ENCODE measurements at regions not wholly inside any gene's neighbourhood (a gene's known extent, or its start where the extent isn't known, plus 50 kb on each side); places are given as distances from the start of the nearest gene placed in this dataset.

DNA sequence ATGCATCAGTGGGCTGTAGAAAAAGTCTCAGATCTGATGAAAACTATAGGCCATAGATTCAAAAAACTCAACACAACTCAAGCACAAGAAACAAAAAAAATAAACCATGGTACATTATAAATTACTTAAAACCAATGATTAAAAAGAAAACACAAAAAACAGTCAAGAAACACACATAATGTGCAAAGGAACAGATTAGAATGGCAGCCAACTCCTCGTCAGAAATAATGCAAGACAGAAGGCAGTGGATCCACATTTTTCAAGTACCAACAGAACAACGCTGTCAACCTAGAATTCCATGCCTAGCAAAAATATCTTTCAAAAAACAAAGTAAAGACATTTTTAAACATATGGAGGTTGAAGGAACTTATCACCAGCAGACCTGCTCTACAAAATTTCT is 69.7 kb downstream of the PSMB1 start:
- DNase-seq (ENCODE audit: low spot score) = no peak

- no peak for DNase-seq (ENCODE audit: low spot score)
Measured at GRCh38 chr6:170480050-170480692, 72.9 kb downstream of the PSMB1 start.

DNA sequence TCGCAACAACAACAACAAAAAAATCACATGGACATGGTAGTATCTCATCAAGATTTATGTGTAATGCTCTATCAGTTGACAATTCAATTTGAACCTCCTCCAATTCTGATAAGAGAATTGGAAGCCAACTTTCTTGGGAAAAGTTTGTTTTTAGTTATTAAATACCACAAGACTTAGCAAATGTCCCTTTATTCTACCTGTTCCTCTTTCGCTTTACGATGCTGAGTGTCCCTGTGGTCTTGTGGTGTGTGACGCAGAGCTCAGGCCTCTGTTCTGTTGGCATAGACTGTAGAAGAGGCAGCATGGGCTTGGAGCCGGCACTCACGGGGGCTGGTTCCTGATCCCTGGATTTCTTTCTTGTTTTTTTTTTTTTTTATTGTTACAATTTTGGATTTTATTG is 76.7 kb downstream of the PSMB1 start:
- DNase-seq (ENCODE audit: low spot score) = no peak

DNA sequence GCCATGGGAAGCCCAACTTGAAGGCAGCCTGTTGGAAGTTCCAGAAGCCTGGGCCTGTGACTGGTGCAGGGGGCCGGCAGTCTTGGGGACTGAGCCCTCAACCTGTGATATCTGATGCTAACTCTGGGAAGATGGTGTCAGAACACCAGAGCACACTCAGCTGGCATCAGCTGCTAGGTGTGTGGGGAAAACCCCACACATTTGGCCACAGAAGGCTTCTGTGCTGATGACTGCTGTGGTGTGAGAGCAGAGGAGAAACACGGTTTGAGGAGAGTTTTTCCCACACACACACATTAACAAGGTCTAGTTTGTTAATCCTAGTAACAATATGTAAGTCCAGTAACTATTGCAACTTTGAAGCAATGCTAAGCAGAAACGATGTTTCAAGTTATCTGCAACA is 78.0 kb downstream of the PSMB1 start:
- no peak for DNase-seq (ENCODE audit: low spot score)

DNA sequence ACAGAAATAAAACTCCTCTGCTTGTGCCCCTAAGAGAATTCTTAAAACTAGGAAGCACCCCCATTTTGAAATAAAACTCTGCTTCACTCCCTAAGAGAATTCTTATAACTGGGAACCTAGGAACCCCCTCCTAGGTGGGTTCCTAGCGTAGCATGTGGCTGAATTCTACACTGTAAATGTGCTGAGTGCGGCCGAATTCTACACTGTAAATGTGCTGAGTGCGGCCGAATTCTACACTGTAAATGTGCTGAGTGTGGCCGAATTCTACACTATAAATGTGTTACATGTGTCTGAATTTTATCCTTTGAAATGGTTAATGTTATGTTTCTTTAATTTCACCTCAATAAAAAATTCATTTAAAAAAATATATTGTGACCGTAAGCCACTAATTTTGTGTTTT is 79.3 kb downstream of the PSMB1 start:
- no peak for DNase-seq (ENCODE audit: low spot score)

DNA sequence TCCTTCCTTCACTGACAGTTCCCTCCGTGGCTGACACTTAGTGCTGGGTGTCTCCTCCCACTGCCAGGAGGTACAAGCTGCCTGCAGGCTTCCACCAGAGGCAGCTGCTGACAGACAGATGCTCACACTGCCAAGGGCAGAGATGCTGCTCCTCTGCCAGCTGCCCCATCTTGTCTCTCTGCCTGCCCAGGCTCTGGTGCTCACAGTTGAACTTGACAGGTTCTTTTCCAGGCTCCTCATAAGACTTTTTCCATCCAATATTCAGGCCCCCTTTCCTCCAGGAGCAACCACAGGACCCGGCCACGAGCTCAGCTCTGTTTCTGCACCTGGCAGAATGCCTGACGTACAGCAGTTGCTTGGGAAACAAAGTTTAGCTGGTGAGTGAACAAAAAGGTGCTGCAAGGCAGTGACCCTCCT is 79.8 kb downstream of the PSMB1 start:
- DNase-seq (ENCODE audit: low spot score) = peak; percentile 32

GRCh38 chr6:170471491-170471890 is 81.6 kb downstream of the PSMB1 start:
- DNase-seq (ENCODE audit: low spot score) = no peak

DNA sequence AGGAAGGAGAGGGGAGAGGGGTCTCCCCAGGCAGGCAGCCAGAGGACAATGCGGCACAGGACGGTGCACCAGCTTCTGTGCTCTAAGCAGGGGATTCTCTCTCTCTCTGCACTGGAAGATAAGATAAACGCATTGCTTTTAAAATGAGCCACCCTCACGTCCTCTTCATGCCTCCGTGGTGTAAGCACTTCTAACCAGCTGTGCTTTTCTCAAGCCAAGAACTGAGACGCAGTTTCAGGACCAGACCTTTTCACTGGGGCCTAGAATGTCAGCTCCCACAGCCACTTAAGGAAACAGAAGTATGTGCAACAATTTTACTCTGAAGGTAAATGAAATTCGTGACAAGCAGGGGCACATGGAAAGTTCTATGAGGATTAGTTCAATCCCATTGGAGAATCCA is 82.4 kb downstream of the PSMB1 start:
- no peak for DNase-seq (ENCODE audit: low spot score)

DNA sequence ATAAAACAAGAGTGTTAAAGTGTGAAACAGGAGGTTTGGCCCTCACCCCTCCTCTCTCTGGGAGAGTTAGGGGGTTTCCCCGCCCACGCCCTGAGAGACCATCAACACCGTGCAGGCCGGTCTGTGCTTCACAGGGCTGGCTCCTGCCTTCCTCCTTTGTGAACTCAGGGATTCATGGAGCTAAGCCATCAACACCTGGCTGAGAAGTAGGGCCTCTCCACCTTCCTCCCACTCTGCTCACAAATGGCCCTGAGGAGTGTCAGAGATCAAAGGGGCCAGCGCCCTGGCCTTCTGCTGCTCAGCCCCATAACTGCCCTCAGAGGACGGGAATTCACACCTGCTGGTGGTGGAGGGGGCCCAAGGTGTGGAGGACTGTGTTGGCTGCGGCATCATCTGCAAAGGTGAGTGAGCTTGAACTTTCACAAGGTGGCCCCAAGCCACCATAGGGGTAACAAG is 88.6 kb downstream of the PSMB1 start:
- DNase-seq (ENCODE audit: low spot score) = no peak

DNA sequence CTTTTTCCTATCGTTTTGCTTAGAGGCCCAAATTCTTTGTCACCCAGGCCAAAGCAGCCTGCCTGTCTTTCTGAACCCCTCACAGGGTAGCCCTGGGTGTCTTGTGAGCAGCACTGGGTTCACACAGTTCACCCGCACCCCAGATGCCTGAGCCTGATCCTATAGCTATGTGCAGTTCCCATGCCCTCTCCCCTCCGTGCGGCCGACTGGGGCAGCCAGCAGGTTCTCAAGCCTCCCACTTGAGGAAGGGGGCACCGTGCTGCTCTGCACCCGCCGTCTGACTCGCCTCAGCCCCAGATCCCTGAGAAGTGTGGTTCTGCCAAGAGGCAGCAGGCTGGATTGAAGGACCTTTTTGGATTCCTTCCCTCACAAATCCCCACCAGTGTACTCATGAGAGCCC is 89.0 kb downstream of the PSMB1 start:
- no peak for DNase-seq (ENCODE audit: low spot score)

- no peak for DNase-seq (ENCODE audit: low spot score)
Measured at GRCh38 chr6:170463101-170463721, 89.9 kb downstream of the PSMB1 start.

GRCh38 chr6:170462366-170463020 is 90.6 kb downstream of the PSMB1 start:
- peak; percentile 48 for DNase-seq (ENCODE audit: low spot score)

DNA sequence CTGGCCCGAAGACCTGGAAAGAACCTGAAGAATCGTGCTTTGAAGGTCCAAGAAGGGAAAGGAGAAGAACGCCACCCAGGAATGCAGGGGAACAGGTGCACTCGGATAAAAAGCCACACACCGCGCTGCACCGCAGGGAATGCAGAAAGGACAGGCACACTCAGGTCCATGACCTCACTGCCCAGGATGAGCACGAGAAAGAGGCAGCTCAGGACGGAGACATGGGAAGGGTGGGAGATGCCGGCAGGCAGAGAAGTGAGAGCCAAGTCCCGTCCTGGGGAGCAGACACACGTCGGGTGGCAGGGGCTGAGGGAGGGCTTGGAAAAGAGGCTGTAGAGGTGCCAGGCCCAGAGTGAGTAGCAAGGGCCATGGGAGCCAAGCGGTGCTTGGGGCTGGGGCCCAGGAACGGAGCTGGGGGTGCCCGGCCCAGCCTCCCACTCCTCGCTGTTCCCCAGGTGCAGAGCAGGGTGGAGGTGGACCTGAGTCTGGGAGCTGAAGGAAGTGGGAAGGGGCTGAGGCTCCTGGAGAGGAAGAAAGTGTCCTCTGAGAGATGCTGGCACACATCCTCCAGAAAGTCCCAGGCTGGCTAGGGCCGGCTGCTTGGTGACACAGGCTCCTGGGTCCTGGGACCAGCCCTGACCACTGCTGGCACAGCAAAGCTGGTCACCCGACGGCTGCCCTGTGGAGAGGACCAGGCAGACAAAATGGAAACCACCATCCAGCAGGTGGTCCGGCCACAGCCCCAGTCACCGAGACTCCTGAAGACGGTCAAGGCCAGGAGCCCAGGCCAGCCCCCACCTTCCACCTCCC is 91.3 kb downstream of the PSMB1 start:
- DNase-seq (ENCODE audit: low spot score) = no peak

GRCh38 chr6:170461111-170461510 is 92.0 kb downstream of the PSMB1 start:
- no peak for DNase-seq (ENCODE audit: low spot score)

GRCh38 chr6:170460641-170461040 is 92.5 kb downstream of the PSMB1 start:
- no peak for DNase-seq (ENCODE audit: low spot score)

DNA sequence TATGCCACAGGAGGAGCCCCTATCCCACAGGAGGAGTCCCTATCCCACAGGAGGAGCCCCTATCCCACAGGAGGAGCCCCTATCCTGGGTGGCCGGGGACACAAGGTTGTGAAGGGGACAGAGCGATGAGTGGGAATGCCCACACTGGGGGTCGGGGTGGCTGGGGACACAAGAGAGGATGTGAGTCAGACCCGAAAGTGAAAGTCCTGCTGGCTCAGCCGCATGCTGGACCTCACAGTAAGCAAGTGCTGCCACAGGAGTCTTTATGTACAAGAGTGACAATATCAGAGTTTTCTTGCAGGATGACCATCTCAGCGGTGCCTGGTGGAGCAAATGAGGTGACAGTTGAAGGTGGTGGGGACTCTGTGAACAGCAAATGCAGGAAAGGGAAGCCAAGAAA is 93.7 kb downstream of the PSMB1 start:
- DNase-seq (ENCODE audit: low spot score) = no peak

DNA sequence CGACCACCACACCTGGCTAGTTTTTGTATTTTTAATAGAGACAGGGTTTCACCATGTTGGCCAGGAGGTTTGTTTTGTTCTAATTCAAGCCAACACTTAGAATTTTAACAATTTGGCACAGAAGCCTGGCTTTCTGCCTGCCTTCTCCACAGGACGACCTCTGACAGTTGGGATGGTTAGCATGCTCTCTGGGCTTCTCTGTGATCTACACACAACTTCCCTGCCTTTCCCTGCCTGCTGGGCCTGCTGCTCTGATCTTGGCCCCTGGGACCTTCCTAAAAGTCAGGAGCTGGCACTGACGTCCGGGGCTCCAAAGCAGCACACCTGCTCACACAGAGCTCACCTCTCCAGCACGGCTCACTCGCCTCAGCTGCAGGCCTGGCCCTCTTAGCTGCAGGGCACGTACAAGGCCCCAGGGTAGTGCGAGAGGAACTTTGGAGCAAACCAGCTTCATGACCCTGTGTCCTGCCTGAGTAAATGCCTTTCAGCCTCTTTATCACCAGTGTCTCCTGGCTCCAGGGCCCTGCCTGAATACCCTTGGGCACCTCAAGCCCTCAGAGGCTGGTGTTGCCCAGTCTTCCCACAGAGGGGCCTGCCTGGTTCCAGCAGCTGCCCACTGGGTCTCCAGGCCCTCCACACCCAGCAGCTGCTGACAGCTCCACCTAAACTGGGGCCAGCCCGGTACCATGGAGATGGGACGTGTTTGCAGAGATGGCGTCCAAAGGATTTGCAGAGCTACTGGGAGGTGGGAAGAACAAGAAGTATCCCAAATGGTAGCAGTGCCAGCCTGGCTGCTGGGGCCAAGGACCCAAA is 96.0 kb downstream of the PSMB1 start:
- no peak for DNase-seq (ENCODE audit: low spot score)

All from SK-N-DZ (cell line).